NCI-H1694 (cell line): ENCODE measurements at regions not wholly inside any gene's neighbourhood (a gene's known extent, or its start where the extent isn't known, plus 50 kb on each side); places are given as distances from the start of the nearest gene placed in this dataset.

Experiments
- DNase-seq: peaks from one replicate; lab custom pipeline; 2025; lab: John Stamatoyannopoulos, UW

DNA sequence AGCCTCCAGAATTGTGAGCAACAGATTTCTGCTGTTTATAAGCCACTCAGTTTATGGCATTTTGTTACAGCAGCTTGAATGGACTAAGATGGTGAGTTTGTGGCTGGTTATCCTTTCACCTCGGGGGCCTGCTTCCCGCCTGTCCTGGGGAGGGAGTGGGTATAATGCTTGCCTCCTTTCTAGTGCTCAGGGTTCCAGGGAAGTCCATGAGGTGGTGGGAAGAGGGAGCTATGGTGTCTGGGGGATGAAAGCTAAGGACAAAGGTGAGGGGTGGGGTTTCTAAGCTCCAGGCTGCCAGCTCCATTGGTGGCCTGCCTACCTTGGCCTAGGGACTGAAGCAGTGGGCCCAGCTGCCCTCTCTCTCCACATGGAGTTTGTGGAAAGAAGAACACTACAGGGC lies 50.2 kb upstream of the SDK2 start:
- no peak for DNase-seq

DNA sequence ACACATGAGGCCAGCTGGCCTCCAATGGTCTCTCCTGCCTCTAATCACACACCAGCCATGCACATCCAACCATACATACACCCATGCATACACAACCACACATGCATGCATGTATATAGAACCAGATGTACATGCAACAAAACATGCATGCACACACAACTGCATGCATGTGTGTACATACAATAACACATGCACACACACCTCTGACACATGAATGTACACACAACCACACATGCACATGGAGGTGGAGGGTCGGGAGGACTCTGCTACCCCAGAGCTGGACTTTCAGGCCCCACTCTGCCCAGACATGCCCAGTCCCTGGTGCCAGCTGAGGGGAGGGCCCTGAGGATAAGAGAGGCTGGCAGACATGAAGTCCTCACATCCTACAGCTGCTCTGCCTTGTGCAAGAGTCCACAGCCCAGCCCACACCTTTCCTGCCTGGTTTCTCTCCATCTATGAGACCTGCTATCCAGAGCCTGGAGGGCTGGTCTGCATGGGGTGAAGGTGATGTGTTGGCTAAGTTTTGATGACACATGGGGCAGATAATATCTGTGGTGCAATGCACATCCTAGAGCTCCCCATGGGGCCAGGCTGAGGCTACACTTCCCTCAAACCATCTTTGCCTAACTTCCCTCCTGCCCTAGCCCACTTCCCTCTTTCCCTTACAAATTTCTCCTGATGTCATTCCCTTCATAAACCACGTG lies 50.9 kb upstream of the SDK2 start:
- DNase-seq, result no peak

DNA sequence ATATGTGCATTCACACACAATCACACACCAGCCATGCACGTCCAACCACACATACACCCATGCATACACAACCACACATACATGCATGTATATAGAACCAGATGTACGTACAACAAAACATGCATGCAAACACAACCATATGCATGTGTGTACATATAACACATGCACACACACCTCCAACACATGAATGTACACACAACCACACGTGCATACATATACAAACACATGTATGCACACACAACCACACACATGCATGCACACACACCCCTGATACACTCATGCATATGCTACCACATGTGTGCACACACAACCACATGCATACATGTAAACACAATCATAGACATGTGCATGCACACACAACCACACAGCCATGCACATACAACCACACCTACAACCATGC lies 52.0 kb upstream of the SDK2 start:
- DNase-seq, result no peak

DNA sequence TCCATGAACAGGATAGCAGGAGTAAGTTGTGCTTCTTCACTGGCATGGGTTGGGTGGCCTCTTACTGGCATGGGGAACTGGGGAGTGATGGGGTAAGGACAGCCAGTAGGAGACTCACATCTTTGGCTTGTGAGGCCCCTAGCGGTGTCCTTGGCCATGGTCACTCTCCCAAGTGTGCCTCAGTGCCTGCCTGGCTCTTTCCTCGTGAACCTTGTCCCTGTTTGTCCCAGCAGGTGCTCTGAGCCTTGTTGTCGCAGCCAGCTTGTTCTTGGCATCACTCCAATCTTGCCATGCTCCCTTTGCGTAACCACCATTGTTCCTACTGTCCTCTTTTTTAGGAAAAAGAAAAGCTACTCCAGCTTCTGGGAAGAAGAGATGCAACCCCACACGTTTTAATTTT lies 53.6 kb upstream of the SDK2 start:
- DNase-seq, result no peak

DNA sequence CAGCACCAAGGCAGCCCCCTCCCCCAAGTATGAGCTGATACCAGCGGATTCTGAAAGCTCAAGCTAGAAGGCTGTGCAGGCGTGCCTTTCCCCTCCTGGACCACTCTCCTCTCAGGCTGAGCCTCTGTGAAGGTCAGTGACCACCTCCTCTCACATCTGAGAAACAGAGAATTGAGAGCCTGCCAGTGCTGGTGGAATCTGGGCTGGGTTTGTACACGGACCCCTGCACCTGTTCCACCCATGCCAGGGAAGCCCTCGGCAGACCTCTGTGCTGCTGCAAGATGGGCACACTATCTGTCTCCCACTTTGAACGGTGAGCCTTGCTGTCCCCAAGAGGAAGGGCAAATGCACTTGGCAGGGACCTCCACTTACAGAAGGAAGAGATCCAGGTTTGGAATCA lies 54.7 kb upstream of the SDK2 start:
- DNase-seq, result no peak

DNA sequence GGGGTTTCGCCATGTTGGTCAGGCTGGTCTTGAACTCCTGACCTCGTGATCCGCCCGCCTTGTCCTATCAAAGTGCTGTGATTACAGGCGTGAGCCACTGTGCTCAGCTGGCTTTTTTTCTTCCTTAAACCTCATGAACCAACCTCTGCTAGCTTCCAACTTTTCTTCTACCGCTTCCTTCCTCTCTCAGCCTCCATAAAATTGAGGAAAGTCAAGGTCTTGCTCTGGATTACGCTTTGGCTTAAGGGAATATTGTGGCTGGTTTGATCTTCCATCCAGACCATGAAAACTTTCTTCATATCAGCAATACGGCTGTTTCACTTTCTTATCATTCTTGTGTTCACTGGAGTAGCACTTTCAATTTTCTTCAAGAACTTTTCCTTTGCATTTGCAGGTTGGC lies 57.5 kb upstream of the SDK2 start:
- no peak for DNase-seq

DNA sequence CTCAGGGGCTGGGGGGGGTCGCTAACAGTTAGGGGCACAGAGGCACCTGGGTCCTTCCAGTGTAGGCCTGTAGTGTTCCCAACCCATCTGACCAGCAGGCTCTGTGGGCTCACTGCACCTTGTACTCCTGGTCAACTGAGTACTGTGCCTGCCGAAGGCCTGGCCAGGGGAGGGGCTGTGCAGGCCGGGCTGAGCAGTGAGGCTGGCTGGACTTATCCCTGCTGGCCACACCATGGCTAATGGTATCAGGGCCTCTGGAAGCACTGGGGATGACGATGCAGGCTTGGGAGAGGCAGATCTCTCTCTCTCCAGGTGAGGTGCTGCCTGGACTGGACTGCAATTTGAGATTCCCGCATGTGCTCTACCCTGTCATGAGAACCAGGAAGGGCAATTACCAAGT lies 58.9 kb upstream of the SDK2 start:
- no peak for DNase-seq

DNA sequence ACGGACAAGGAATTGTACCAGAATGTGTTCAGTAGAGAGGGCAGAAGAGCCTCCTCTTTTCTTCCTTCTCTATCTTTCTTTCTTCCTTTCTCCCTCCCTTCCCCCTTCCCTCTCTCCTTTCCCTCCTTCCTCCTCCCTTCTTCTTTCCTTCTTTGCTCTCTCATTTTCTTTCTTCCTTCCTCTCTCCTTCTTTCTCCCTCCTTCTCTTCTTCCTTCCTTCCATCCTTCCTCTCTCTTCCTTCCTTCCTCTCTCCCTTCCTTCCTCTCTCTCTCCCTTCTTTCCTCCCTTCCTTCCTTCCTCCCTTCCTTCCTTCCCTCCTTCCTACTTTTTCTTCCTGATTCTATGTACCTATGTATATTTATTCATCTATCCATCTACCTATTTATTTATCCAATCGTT lies 59.7 kb upstream of the SDK2 start:
- no peak for DNase-seq

DNA sequence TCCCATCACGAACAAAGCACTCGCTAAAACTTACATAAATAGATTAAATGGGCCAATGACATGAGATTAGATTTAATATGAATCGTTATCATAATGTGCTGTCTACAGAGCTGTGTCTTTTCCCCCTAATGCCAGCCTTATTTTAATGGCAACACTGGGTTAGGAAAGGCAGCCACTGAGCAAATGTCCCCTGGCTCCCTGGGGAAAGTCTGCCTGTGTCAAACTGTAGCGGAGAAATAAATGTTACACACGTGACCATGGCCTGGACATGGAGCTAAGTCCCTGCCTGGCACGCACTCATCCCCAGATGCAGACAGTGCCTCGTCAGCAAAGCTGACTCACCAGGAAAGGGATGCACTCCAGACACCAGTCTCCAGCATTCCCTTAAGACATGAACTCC lies 61.3 kb upstream of the SDK2 start:
- no peak for DNase-seq

DNA sequence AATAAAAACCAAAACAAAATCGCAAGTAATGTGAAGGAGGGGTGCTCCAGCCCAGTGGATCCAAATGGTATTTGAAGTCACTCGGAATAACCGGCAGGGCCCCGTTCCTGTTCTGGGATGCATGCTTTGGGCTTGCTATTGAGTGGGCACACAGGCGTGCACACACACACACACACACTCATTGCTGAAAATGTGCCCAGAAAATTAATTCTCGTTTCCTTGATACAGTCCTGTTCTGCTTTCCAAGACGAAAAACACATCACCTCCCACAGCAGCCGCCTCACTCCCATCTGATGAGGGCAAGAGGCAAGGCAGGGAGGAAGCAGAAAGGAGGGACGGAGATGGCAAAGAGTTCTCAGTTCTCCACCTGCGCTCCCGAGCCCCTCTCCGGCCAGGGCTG lies 62.2 kb upstream of the SDK2 start:
- DNase-seq, result no peak

DNA sequence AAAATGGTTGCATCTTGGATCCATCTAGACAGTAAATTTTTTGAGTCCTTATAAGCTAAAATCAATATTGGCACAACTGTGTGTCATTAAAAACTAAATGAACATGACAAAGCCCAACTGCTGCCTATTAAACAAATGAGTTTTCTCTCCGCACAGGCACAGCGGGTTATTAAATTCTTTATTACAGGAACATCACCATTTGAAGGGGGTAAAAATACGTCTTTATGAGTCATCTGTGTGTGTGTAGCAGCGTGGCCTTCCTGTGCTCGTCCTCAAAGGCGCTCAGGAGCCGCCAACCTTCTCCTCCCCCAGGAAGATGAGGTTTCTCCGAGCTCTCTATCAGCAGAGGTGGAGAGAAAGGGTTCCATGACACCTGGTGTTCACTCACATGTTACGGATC lies 62.6 kb upstream of the SDK2 start:
- no peak for DNase-seq

DNA sequence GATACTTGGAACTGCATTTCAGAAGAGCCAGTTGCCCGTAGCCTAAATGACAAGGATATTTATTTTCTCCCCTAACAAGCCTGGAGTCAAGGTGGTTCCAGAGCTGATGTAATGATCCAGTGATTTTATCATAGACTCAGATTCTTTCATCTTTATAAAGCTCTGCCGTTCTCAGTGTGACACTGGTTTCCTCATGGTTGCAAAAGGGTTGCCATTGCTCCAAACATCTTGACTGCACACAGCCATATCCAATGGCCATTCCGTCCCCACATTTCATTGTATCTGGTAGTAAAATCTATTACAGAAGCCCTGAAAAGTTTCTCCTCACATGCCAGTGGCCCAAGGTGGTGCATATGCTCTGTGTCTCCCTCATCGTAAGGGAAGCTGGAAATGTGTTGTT lies 63.1 kb upstream of the SDK2 start:
- DNase-seq, result no peak

DNA sequence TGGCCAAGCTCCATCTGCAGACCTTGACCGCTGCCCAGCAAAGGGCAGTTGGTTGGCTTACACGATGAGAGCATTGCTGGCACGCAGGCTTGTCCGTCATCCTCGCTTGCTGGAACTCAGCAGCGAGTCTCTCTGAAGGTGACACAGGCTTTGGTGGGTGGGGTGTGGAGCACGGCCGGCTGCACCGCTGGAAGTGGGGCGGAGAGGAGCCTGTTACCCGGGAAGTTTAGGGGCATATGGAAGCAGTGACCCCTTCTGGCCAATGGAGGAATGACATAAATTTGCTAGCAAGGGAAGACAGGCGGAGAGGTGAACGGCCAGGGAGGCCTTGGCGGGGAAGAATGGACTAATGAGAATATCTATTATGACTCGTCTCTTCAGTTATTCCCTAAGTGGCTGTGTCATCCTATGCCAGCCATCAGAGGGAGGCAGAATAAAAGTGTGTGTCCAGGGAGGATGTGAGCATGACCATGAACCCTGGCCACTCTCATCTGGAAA lies 65.9 kb upstream of the SDK2 start:
- peak; percentile 77 for DNase-seq

DNA sequence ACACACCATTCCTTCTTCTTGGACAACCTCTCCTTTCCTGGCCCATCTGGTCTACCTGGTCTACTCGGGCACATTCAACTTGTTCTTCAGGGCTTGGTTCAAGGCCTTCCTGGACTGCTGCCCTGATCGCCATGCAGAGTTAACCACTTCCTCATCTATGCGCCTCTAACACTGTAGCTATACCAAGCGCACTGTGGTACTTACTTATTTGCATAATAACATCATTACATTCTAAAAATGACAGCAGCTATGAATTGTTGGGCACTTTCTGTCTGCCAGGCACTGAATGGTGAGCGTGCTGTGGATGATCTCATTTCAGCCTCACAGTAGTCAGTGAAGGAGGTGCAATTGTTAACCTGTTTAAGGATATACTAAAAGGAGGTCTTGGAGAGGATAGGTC lies 66.9 kb upstream of the SDK2 start:
- no peak for DNase-seq

DNA sequence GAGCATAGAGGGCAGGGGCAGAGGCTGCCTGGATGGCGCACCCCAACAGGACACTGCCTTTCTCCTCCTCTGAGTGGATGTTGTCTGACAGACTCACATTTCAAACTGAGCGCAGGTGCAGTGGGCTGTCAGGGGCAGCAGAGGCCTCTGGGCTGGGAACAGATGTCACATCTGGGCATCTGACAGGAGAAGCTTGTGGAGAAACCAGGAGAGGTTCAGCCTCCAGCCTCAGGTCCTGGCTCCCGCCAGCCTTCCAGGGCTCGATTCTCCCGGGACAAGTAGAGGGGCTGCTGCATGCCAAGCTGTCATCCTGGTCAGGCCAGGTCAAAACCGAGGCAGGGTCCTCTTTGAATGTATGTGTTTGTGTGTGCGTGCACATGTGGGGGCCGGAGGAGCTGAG lies 67.7 kb upstream of the SDK2 start:
- no peak for DNase-seq

DNA sequence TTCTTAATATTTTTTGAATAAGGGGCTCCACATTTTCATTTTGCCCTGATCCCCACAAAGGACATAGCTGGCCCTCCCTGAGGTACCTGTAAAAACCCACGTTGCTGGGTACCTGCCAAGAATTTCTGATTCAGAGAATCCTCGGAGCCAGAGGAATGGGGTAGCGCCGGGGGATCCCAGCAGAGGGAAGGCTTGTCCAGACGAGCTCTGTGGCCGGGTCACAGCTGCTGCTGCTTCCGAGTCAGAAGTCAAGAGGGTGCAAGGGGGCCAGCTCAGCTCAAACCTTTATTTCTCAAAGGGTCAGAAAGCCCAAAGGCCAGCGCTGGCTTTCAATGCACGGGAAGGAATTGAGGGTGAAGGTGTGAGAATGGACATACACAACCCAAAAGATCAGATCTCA lies 68.9 kb upstream of the SDK2 start:
- DNase-seq, result no peak

DNA sequence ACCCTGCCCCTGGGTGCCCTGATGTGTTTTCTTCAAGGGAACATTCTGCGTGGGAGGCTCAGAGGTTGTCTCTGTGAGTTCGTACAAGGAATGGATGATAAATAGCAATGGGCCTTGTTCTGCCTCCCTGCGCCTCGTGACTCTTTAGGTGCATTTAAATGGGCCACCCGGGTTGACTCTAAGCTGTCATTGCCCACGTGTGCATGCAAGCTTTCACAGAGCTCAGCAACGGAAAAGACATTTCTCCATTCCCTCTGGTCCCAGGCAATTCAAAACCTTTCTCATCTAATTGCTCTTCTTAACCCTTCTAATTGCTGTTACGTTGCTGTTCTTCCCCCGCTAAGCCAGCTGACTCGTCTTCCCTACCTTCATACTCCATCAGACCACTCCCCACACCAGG lies 71.5 kb upstream of the SDK2 start:
- DNase-seq, result no peak

DNA sequence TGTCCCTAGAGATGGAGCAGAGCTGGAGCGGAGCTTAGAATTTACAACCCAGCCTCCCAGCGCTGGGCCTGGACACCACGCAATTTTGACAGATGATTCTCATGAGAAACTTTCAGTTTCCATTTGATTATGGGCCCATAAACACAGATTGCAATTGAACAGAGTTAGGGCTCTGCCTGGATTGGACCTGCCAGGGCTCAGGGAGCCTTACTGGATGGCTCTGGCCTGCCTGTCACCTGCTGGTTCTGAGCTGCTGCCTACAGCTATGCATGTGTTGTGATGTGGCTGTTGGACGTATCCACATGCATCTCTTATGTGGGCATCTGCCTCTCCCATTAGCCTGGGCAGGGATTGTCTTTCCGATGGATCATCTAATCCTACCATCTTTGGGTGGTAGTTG lies 73.4 kb upstream of the SDK2 start:
- no peak for DNase-seq

DNA sequence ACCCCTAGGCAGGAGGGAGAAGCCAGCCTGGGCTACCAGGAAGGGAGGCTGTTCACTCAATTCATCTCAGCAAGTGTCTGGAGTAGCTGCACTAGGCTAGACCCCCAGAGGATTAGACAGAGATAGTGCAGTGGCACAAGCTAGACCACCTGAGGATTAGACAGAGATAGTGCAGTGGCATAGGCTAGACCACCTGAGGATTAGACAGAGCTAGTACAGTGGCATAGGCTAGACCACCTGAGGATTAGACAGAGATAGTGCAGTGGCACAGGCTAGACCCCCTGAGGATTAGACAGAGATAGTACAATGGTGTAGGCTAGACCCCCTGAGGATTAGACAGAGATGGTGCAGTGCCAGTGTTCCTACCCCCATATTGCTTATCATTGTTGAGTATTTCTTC lies 74.1 kb upstream of the SDK2 start:
- no peak for DNase-seq

DNA sequence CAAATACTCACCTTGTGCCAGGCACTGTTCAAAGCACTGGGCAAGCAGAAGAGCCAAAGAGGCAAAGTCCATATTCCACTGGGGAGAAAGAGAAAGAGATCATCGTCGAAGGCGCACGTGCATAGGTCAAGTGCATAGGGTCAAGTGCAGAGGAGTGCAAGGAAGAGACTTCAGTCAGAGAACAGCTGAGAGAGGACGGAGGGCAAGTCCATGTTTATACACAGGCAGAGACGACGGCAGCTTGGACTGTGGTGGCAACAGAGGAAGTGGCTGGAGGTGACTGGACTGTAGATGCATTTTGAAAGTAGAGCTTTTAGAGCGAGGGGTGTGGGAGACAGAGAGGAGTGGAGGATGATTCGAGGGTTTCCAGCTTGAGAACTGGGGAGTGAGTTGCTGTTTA lies 74.7 kb upstream of the SDK2 start:
- no peak for DNase-seq

DNA sequence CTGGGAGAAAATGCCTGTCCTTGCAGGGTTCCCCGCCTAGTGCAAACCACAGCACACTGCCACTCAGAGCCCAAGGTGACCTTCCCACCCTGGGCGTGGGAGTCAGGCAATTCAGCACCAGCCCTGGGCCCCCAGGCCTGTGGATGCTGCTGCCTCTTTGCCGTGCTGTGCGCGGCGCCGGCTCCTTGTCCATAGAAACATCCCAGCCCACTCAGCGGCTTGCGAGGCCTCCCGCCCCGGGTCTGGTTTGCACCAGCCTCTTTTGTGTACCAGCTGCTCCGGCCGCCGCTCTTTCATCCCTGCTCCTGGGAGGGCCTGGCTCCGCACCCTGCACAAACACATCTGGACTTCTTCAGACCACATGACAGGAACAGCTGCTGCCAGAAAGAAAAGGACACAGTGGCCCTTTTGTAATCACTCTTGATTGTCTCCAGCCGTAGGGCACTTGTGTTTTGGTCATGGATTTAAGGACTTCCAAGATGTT lies 75.4 kb upstream of the SDK2 start:
- no peak for DNase-seq

DNA sequence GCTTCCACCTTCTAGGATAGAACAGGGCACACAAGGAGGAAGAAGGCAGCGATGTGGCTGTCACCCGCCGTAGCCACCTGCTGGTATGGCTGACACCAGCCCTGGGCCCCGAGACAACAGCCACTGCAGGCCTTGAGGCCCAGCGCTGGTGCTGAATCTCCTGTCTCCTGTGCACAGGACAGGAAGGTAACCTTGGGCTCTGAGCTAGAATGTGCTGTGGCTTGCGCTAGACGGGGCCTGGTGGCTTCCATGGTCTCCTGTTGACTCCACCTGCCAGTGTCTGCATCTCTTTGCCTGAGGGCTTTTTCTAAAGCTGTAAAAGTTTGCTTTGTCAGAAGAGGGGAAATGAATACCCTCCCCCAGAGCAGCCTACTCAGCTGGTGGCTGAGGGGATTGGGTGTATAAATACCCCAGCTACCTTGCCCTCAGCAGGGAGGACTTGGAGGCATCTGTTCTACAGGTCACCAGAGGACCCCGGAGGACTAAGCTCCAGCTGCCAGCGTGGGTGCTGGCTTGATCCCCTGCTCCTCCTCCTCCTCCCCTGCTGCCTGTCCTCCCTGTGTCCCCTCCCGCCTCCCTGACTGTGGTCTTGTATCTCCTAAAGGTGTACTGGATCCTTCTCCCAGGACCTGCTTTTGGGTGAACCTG lies 76.1 kb upstream of the SDK2 start:
- no peak for DNase-seq

DNA sequence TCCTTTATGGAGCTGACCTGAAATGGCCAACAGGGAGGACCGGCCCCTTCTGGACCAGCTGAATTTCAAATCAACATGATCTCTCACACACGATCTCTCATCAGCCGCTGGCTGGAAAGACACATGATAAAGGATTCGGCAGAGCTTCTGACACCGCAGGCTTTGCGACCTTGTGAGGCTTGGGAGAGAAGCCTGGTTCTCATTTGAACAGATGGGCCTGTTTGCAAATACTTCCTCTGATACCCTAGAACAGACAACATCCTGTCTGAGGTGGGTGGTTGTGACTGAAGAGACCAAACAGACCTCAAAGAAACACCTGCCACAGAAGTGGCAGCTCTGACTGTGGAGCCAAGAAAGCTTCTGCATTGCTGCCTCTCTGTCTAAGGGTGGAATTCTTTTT lies 77.9 kb upstream of the SDK2 start:
- peak; percentile 63 for DNase-seq

DNA sequence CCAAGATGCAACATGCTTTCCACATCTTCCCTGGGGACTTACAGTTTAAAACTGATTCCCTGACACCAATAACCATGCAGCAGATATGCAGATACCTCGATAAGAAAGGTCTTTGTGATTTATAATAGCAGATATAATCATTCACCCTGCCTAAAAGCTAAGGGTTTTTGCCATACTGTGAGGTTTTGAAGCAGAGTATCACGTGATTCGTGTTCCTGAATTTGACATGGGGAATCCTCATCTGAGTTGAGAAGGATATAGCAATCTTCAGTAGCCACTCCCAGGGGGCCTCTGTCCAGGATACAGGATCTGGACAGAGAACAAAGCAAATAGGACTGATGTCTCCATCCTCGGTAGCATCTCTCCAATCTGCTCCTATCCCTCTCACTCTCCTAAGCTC lies 79.1 kb upstream of the SDK2 start:
- no peak for DNase-seq
